ENCODE measurements at regions not wholly inside any gene's neighbourhood (a gene's known extent, or its start where the extent isn't known, plus 50 kb on each side); places are given as distances from the start of the nearest gene placed in this dataset.
"Not testable (repeated sequence)": the region's sequence is repeated elsewhere in the genome, so short reads cannot be mapped to it uniquely, and the experiment has no call there.

- not testable (repeated sequence) for DNase-seq (ENCODE audit: low read depth in 2 of 3, low spot score in 1 of 3)
These were observed 962.1 kb upstream of the DEFB115 start for GRCh38 chr20:30295396-30295795.

GRCh38 chr20:30295967-30296366 lies 961.5 kb upstream of the DEFB115 start:
- DNase-seq (ENCODE audit: low read depth in 2 of 3, low spot score in 1 of 3) = not testable (repeated sequence)

DNA sequence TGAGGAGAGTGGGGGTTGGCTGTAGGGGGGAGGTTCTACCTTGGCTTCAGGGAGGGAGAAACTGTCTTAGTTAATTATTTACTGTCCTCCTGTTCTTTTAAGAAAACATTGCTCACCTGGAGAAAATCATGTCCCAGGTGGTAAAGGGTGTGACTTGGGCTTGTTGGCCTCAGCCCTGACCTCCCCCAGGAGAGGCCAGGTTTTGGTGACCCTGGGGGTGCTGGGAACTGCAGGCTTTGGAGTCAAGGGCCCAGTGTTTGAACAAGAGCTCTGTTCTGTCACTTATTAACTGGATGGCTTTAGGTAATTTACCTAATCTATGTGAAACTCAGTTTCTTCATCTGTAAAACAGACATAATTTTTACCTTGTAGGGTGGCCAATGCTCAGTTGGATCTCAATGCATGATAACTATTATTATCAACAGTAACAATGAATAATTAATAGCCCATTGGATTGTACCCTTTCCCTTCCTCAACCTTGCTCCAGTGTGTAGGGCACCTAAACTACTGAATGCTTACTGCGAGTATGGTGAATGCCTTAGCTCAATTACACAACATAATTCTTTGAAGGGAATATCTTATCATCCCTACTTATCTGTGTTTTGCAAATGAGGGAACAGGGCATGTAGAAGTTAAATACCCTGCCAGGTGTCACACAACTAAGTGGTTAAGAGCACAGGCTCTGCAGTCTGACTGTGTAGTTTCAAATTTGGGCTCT lies 959.4 kb upstream of the DEFB115 start:
- DNase-seq (ENCODE audit: low read depth in 2 of 3, low spot score in 1 of 3) = not testable (repeated sequence)

GRCh38 chr20:30300220-30300642 lies 957.2 kb upstream of the DEFB115 start:
- not testable (repeated sequence) for DNase-seq (ENCODE audit: low read depth in 2 of 3, low spot score in 1 of 3)

DNA sequence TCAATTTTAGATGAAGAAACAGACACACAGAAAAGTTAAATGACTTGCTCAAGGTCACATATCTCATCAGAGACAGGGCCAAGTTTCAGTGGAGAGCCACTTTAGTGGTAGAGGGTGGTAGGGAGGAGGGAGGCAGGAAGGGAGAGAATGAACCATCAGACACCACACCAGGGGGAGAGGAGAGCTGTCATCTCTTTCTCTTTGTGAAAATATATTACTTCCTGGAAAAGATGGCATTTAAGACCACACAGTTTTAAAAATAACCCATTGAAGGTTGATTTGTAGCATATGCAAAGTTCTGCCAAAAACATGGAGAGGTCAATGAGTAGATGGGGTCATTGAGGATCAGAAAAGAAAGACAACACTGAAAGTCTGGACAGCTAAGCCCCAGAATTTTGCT lies 954.7 kb upstream of the DEFB115 start:
- not testable (repeated sequence) for DNase-seq (ENCODE audit: low read depth in 2 of 3, low spot score in 1 of 3)

DNA sequence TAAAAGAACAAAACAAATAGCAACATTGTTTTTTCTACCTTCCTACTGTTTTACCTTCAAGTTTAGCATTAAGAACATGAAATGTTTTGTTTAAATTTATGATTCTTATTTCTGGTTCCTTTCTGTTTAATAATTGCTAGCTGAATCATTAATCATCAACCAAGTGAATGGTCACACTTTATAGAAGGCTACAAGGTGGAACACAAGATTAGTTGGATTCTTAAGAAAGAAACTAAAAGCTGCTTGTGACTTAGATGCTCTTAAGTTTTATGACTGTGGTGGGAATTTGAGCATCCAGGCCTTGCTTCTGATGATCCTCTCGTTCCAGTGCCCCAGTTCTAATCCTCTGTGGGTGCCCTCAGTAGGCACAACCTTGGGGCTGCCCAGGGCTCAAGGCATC lies 947.5 kb upstream of the DEFB115 start:
- not testable (repeated sequence) for DNase-seq (ENCODE audit: low read depth in 2 of 3, low spot score in 1 of 3)

DNA sequence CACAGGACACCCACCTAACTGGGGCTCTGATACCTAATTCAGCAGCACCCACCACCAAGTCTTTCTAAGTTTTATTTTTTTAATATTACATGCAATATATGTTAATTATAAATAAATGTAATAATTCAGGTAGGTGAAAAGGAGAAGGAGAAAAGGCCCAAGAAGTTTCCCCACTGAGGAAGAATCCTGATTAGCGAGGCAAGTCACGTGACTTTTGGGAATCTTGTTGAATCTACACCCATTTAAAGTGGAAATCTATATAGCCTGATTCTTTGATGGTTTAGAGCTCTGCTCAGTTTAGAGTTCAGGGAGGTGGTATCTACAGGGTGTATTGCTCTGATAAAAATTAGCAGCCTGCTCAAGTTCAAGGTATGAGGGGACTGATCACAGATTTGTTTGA lies 947.1 kb upstream of the DEFB115 start:
- not testable (repeated sequence) for DNase-seq (ENCODE audit: low read depth in 2 of 3, low spot score in 1 of 3)

DNA sequence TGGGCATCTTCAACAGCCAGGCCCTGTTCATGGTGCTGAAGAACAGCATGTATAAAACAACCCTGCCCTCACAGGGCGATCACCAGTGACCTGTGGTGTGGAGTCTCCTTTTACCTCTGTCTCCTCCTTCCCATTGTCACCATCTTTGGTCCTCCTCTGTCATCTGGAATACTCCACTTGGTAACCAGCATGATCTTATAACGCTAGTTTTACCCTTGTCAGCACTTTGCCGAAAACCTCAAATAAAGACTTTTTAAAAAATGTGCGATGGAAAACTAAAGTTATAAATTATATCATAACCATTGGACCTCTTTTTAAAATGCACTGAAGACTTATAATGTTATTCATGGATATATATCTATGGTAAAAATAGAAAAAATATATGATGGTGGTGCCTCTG lies 945.2 kb upstream of the DEFB115 start:
- DNase-seq (ENCODE audit: low read depth in 2 of 3, low spot score in 1 of 3) = not testable (repeated sequence)

GRCh38 chr20:30313660-30314059 lies 943.8 kb upstream of the DEFB115 start:
- not testable (repeated sequence) for DNase-seq (ENCODE audit: low read depth in 2 of 3, low spot score in 1 of 3)

DNA sequence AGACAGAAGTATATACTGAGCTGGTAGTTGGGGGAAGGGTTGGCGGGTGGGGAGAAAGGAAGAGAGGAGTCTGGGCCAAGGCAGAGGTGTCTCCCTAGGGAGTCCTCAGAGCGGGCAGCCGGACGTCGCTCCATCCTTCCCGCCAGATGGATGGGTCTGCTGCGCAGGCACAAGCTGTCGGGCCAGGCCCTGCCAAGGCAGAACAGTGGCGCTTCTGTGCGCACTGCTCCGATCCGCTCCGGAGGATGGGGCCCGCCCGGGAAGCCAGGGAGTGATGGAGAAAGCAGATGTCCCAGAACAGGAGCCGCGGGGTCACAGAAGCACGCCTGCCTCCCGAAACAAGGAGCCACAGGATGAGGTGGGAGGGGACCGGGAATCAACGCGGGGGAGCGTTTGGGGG lies 941.4 kb upstream of the DEFB115 start:
- DNase-seq (ENCODE audit: low read depth in 2 of 3, low spot score in 1 of 3) = not testable (repeated sequence)

DNA sequence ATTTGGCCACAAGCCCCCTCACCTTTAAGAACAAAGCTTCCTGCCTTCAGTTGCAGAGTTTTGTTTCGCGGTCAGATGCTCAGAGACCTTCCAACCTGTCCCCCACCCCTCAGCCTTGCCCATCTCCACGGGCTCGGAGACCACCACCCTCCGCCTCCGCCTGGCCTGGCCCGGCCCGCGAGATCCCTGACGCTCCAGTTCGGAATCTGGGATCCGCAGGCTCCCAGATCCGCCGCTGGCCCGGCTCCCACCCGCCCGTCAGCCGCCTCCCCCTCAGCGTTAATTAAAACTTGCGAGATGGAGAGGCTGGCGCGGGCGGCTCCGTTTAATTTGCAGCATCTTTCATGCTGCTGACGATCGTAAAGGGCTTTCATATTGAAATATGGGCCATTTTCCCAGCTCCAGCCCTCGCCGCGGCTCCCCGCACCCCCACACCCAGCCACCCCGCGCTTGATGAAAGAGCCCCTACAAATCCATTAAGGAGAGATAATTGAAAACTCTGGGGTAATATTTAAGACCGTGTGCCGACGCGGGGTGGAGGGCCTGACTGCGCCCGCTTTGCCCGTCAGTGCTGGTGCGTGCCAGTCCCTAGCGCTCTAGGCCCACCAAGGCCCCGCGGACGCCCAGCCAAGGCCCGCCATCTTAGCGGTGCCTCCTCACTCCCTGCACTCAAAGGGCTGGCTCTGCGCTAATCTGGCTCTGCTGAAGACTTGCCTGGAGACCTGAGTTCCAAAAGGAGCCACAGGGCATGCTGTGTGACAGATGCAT lies 940.7 kb upstream of the DEFB115 start:
- not testable (repeated sequence) for DNase-seq (ENCODE audit: low read depth in 2 of 3, low spot score in 1 of 3)

- not testable (repeated sequence) for DNase-seq (ENCODE audit: low read depth in 2 of 3, low spot score in 1 of 3)
These were observed 923.7 kb upstream of the DEFB115 start for GRCh38 chr20:30333744-30334143.

DNA sequence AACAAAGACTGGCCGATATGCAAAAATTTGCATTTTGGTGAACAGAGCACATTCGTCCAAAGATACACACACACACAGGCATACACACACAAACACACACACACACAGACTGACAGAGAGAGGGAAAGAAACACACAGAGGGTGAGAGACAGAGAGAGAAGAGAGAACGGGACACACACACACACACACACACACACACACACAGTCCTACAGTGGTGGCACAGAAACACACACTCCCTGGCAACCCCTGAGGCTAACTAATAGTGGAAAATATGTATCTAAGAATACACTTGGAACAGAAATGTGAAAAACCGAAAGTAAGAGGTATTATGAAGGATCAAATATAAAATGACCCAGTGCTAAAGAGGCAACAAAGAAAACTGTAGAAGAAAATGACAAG lies 919.9 kb upstream of the DEFB115 start:
- DNase-seq (ENCODE audit: low read depth in 2 of 3, low spot score in 1 of 3) = not testable (repeated sequence)

DNA sequence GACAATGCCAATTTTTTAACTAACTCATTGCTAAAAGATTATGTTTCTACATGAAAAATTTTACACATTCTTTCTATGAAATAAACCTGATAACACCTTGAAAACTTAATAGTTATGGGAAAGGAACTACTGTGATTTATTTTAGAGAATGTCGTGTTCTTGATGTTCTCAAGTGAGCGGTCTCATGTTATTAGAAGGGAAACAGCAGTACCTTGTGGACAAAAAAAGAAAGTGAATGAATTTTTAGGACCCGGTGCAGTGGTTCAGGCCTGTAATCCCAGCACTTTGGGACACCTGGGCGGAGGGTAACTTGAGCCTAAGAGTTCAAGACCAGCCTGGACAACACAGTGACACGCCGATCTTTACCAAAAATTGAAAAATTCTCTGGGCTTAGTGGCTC lies 908.5 kb upstream of the DEFB115 start:
- not testable (repeated sequence) for DNase-seq (ENCODE audit: low read depth in 2 of 3, low spot score in 1 of 3)

- DNase-seq (ENCODE audit: low read depth in 2 of 3, low spot score in 1 of 3) = not testable (repeated sequence)
These were observed 900.5 kb upstream of the DEFB115 start for GRCh38 chr20:30356854-30357467.

DNA sequence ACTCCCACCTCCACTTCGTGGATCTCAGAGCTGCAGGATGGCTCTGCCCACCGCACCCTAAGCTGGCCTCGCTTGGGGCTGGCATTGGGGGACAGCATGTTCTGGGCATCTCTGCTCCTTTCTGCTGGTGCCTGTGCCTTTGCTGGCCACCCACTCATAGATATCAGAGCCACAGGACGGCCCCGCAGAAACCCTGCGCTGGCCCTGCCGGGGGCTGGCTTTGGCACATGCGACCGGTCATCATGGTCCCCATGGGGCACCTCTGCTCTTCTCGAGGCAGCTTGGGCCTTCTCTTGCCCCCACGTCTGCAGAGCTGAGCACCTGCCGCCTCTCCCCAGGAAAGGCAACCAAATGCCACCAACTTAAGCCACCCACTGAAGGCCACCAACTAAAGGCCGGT lies 895.7 kb upstream of the DEFB115 start:
- not testable (repeated sequence) for DNase-seq (ENCODE audit: low read depth in 2 of 3, low spot score in 1 of 3)

GRCh38 chr20:30376430-30376766 lies 881.1 kb upstream of the DEFB115 start:
- not testable (repeated sequence) for DNase-seq (ENCODE audit: low read depth in 2 of 3, low spot score in 1 of 3)

DNA sequence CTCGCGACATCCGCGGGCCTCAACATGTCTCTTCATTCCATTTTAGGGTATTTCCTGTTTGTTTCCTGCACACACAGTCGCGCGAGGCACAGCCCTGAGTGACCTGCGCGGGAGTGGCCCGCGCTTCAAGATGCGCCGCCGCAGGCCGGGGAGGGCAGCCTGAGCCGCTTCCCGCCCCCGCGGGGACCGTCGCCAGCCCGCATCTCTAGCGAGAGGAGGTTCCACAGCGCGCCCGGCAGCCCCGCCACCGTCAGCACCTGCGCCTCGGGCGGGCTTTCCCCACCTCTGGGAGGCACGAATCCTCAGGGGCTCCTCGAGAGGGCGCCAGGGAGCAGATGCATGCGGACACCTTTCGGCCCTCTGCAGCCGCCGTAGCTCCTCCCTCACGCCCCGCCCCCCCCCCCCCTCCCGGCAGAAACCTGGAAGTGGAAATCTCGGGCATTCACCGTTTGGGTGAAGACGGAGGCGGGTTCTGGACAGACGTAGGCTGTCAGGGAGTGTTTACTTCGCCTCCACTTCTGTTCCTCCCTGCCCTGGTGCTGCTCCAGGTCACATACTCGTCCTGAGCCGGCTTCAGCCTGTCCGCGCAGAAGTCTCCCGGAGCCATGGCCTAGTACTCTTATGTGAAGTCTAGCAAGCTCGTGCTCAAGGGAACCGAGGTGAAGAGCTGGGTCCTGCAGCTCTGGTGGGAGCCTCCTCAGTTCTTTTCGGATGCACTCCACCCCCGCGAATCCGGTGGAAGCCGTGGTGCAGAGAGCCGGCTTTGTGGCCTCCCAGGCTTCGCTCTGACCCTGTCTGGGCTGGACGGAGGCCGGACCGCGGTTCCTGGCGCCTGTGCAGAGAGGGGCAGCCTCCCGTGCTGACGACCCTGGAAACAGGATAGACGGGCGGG lies 880.5 kb upstream of the DEFB115 start:
- peak; percentile 74 to 88 (median 82) for DNase-seq (ENCODE audit: low read depth in 2 of 3, low spot score in 1 of 3)

DNA sequence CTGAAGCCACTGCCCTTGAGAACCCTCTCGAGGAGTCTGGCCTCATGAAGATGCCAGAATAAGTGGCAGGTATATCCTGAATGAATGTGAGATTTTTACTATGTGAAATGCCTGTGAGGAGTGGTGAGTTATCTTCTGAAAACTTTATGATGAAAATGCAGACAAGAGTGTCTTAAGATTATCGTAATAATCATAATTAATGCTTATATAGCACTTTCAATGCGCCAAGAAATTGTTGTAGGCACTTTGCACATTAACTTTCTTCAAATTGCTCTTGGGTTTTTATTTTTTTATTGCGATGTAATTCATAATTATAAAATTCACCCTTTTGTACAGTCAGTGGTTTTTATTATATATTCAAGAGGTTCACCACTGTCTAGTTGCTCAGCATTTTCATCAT lies 879.1 kb upstream of the DEFB115 start:
- DNase-seq (ENCODE audit: low read depth in 2 of 3, low spot score in 1 of 3) = not testable (repeated sequence)

GRCh38 chr20:30378721-30379120 lies 878.7 kb upstream of the DEFB115 start:
- DNase-seq (ENCODE audit: low read depth in 2 of 3, low spot score in 1 of 3) = not testable (repeated sequence)

DNA sequence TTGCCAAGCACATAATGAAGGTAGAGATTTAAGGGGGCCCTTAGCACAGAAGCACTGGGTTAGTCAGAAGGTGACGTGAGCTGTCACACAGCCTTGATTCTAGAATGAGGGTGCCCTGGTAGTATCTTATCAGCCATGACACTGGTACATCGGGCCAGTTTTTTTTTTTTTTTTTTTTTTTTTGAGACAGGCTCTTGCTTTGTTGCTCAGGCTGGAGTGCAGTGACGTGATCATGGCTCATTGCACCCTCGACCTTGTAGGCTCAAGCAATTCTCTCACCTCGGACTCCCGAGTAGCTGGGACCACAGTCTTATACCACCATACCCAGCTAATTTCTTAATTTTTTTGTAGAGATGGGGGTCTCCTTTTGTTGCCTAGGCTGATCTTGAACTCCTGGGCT lies 872.6 kb upstream of the DEFB115 start:
- not testable (repeated sequence) for DNase-seq (ENCODE audit: low read depth in 2 of 3, low spot score in 1 of 3)
